B cell (primary cell): ENCODE measurements at regions not wholly inside any gene's neighbourhood (a gene's known extent, or its start where the extent isn't known, plus 50 kb on each side); places are given as distances from the start of the nearest gene placed in this dataset.

Experiments used
- CTCF ChIP-seq: fragments of 200-600 bp; IDR thresholded peaks from one replicate; pipeline ENCODE4 v1.8.0; 2022; ENCODE audit warnings: antibody characterized with exemption, mild to moderate bottlenecking
- EZH2 ChIP-seq: IDR thresholded peaks from 2 replicates; pipeline ENCODE4 v1.6.1; 2012; ENCODE audit warnings: borderline replicate concordance, low read depth, mild to moderate bottlenecking, moderate library complexity, low read length; ENCODE audit not compliant: insufficient read depth, poor library complexity, severe bottlenecking

GRCh38 chr14:98607341-98607910 is 664.6 kb downstream of the BCL11B start:
- TF ChIP-seq CTCF (no peak), EZH2 (no peak)
